AG10803 (cell line): ENCODE measurements at regions not wholly inside any gene's neighbourhood (a gene's known extent, or its start where the extent isn't known, plus 50 kb on each side); places are given as distances from the start of the nearest gene placed in this dataset.
"Not testable (repeated sequence)": the region's sequence is repeated elsewhere in the genome, so short reads cannot be mapped to it uniquely, and the experiment has no call there.

ENCODE experiments used
- DNase-seq: peaks from one replicate; pipeline ENCODE4 v3.0.0; 2010; ENCODE audit warnings: low read depth
- H3K4me3 ChIP-seq: 2 replicates; pipeline ENCODE4 v1.5.1; 2011; ENCODE audit warnings: mild to moderate bottlenecking, low read length, control low read depth
- CTCF ChIP-seq: conservative IDR thresholded peaks from 2 replicates; pipeline ENCODE4 v1.5.1; 2011; ENCODE audit warnings: mild to moderate bottlenecking, low read length, control low read depth, inconsistent platforms

- DNase-seq: no peak
- H3K4me3 ChIP-seq: no peak overlapping the region
- no peak for TF ChIP-seq CTCF
These were observed 863.9 kb downstream of the RAPGEF2 start for GRCh38 chr4:159966746-159967145.

- not testable (repeated sequence) for H3K4me3 ChIP-seq, DNase-seq
These were observed 874.1 kb downstream of the RAPGEF2 start for GRCh38 chr4:159976871-159977482.

GRCh38 chr4:159977907-159978617 lies 875.2 kb downstream of the RAPGEF2 start:
- no peak for DNase-seq
- TF ChIP-seq CTCF: no peak
- H3K4me3 ChIP-seq: no peak overlapping the region

GRCh38 chr4:159979351-159979750 lies 876.5 kb downstream of the RAPGEF2 start:
- no peak overlapping the region for H3K4me3 ChIP-seq
- TF ChIP-seq CTCF: no peak
- DNase-seq: no peak

GRCh38 chr4:159979953-159980352 lies 877.1 kb downstream of the RAPGEF2 start:
- no peak overlapping the region for H3K4me3 ChIP-seq
- TF ChIP-seq CTCF: no peak
- DNase-seq: no peak

GRCh38 chr4:159980826-159981468 lies 878.1 kb downstream of the RAPGEF2 start:
- no peak for DNase-seq
- no peak for TF ChIP-seq CTCF
- H3K4me3 ChIP-seq: no peak overlapping the region

GRCh38 chr4:159981469-159981856 lies 878.6 kb downstream of the RAPGEF2 start:
- H3K4me3 ChIP-seq: no peak overlapping the region
- no peak for TF ChIP-seq CTCF
- DNase-seq: no peak
